ENCODE measurements at regions not wholly inside any gene's neighbourhood (a gene's known extent, or its start where the extent isn't known, plus 50 kb on each side); places are given as distances from the start of the nearest gene placed in this dataset.

DNA sequence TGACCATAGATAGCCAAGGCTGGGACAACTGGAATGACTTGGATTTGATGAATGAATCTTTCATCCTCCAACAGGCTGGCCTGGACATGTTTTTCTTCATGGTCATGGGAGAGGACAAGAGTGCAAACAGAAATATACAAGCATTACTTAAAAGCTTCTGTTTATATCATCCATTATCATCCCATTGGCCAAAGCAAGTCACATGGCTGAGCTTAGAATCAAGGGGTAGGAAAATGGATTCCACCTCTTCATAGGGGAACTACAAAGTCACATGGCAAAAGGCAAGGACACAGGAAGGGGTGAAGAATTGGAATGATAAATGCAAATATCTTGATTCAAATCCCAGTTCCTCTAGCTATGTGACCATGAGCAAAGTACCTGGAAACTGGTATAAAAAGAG, 90.2 kb upstream of the BARHL2 start:
- TF ChIP-seq CTCF (IDR thresholded peaks at IDR 0.05) (no peak), POLR2A (IDR thresholded peaks at IDR 0.05) (no peak)

Data from thyroid gland (tissue), 4 donors.